NCI-H1694 (cell line): ENCODE measurements at regions not wholly inside any gene's neighbourhood (a gene's known extent, or its start where the extent isn't known, plus 50 kb on each side); places are given as distances from the start of the nearest gene placed in this dataset.

Source experiments
- DNase-seq: peaks from one replicate; lab custom pipeline; 2025; lab: John Stamatoyannopoulos, UW

DNA sequence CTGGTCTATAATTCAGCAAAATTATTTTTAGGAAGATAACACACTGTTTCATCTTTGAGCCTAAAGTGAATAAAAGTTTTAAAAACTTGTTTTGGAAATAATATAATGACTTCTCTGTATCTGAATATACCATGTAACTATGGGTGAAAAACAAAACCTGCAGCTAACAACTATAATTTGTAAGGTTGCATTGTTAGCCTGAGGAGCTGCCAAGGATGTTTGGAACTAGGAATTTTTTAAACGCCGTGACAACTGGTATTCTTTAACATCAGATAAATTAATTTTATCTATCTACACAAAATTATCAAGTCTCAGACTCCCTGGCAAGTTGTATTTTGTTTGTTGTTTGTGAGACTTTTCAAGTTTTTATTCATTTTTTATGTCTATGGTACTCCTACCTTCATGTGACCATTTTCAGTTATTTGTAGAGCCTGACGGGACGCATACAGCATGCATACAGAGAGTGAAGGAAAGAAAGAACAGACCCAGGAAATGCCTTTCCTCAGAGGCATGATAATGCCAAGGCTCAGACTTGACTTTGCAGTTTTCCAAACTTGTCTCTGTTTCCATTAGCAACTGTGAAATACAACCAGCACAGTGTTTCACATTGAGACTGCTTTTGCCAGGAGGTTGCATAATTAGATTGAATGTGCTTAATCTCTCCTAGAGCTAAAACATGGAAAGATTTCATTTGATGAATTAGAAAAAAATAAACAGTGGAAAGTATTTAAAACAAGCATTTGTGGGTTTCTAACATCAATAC is 60.8 kb upstream of the ARHGEF26 start:
- no peak for DNase-seq

DNA sequence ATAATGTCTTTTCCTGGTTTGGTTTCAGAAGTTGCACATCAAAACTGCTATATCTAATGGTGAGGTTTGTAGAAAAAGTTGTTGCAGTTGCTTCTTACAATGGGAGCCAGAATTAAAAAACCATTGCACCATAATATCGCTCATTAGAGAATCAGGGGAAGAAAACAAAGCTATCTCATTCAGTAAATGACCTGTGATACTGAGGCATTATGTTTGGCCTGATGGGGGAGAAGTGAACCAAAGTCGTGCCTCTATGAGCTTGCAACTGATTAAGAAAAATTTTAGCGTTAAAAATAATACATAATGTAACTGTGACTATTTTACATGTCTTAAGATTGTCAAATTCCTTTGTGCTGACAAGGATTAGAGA is 60.2 kb upstream of the ARHGEF26 start:
- no peak for DNase-seq

GRCh38 chr3:154062513-154062912 is 58.7 kb upstream of the ARHGEF26 start:
- DNase-seq, result no peak

GRCh38 chr3:154071146-154071545 is 50.0 kb upstream of the ARHGEF26 start:
- DNase-seq, result no peak
